Stimulated activated CD4-positive, alpha-beta T cell treated with anti-CD3 and anti-CD28 coated beads, Interleukin-15, amount 100 ng/mL, for 48 hours (primary cell): ENCODE measurements at regions not wholly inside any gene's neighbourhood (a gene's known extent, or its start where the extent isn't known, plus 50 kb on each side); places are given as distances from the start of the nearest gene placed in this dataset.

ENCODE experiments used
- DNase-seq, 2 donors: peaks; one replicate each; pipeline ENCODE4 v3.0.0-alpha.2; 2020; ENCODE audit warnings: low read depth in 2 of 2

DNA sequence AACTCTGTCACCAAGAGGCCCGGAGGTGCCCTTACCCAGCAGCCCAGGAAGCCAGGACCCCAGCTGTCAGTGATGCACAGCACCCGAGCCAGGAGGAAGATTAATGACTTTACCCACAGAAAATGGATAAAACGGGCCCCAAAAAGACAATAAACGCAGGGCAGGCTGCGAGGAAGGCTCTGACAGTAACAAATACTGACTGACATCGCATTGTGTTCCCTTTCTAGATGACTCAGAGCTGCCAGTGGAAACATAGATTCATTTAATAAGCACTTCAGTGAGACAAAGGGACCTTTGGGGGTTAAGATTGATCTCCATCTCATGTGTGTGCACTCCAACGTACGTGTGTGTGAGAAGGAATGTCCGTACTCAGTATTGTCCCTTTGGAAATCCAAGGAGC, 225.3 kb upstream of the PPP2R3A start:
- DNase-seq, result no peak

DNA sequence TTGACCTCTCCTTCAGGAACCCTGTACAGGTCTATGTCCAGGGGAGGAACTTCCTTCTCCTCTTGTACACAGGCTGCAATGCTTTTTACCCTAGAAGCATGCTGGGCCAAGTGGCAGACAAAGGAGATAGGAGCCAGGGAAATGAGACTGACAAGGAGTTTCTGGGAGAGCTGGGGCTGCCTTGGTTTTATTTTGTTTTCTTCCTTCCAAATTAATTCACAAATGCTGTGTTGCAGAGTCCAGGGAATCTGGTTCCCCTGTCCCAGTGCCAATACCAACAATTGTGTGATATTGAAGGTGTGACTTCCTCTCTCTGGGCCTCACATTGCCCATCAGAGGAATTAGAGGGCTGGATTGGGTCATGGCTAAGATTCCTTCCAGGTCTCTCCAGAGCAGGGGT, 224.8 kb upstream of the PPP2R3A start:
- DNase-seq, result no peak

DNA sequence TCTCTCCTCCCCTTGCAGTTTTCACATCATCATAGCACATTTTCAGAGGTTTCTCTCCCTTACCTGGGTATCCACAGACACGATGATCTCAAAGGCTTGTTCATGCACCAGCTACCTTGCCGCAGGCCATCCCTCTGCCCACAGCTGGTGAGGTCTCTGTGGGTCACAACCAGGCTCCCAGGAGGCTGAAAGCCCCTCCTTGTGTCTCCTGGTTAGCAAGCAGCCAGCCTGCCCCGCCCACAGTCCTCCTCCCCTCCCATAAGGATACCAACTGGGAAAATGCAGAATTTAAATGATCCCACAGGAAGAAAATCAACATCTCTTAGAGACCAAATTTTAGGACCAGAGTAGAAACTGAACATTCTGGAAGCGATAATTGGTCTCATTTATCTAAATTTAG, 213.5 kb upstream of the PPP2R3A start:
- no peak for DNase-seq

DNA sequence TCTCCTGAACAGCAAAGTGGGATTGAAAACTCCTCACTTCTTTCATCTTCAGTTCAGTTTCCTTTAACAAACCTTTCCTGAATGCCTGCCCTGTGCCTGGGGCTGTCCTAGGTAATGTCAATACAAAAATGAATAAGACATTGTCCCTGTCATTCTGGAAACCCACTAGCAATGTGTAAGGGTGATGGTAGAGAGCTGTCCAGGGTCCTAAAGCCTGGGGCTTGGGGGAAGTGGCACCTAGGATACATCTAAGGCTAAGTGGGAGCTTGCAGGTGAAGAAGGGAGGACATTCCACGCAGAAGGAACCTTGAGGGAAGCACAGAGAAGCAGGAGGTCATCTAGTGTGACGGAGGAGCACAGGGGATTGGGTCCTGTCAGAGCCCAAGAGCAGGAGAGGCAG, 212.7 kb upstream of the PPP2R3A start:
- no peak for DNase-seq

DNA sequence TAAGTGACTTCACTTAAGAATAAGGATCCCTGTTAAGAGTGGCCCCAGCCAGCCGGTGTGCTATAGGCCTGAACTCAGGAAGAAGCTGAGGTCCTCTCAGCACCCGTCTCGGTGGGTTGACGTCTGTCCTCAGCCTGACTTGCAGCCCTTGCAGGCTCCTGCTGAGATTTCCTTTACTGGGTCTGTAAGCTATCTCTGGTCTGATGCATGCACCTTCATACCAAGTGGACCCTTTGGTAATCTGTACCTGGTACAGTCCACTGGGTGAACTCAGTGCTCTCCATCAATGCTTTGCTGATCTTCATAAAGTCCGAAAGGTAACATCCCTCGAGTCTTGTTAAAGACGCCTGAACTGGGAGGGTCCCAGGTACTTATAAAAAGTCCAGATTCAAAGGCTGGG, 212.0 kb upstream of the PPP2R3A start:
- DNase-seq, result no peak

DNA sequence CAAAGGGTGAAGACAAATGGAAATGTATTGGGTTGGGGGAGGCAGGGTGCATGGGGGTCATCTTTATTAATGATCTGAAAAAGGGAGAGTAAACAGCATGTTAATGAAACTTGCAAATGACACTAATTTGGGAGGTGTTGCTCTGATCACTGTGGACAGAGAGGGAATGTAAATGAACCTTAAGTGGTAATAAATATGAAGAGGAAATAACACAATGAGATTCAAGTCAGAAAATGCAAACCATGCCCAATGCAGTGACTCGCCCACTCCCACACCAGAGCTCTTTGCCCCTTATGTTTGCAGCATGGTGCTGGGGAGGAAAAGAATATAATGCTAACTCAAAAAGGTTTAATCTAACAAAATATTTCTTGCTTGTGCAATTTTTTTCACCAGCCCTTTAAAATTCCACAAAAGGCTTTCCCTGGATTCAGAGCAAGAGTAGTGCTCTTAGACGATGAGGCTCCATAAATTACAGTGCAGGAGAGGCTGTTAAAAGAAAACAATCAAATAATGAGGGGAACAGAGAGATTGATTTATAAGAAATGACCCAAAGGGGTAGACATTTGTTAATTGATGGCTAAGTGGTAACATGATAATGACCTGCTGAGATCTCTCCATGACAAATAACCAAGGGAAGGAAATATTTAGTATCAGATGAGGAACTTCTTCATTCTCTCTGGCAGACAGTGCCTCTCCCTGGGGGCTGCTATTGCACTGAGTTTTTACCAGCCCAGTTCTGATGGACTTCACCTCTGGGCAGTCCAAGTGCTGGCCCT, 210.0 kb upstream of the PPP2R3A start:
- DNase-seq, result no peak

DNA sequence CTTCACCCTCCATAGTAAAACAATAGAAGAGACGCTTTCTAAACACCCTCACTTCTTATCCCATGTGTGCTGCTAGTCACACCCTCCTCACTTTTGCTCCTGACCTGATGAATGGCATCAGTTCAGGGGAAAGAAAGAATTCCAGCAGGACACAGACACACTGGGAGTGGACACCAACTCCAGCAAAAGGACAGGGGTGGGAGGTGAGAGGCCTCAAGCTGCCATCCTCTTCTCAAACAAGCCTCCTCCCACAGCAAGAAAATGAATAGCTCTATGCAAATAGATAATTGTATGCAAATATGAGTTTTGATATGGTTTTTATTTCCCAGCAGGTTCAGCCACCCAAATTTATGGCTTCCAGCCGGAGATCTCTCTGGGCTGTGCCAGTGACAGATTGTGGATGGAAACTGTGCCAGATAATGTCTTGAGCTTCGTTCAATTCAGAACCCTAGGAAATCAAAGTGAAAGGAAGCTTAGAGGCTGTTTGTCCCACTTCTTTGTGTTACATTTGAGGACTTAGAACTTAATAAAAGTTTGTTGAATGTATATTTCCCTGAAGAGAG, 209.3 kb upstream of the PPP2R3A start:
- no peak for DNase-seq

DNA sequence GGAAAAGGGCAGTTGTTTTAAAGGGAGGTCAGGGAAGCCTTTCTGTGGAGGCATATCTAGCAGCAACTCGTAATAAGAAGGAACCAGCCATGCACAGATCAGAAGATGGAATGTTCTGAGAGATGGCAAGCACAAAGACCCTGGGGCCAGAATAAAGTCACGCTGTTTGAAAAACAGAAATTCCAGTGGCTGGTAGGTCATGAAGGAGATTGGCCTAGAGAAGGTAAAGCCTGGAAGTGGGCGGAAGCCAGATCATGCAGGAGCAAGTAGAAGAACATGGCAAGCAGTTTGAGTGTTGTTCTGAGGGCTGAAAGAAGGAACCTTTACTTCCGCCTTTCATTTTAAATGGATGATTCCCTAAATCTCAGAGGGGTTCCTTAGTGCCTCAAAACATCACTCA, 208.1 kb upstream of the PPP2R3A start:
- DNase-seq, result no peak

DNA sequence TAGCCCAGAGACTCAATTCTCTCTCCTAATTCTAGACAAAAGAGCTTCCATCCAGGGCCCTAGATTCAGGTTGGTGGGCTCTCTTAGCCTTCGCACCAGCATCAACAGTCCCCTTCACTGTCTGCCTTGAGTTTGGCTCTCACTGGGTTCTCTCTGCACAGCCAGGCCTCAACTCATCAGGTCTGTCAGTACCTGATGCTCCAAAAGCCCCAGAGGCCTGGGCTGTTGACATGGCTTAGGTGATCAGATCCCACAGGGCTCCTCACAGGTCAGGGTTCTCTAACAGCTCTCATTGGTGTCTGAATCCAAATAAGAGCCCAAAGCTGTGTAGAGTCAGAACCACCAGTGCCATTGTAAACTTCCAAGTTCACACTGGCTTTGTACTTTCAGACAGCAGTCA, 206.6 kb upstream of the PPP2R3A start:
- no peak for DNase-seq

DNA sequence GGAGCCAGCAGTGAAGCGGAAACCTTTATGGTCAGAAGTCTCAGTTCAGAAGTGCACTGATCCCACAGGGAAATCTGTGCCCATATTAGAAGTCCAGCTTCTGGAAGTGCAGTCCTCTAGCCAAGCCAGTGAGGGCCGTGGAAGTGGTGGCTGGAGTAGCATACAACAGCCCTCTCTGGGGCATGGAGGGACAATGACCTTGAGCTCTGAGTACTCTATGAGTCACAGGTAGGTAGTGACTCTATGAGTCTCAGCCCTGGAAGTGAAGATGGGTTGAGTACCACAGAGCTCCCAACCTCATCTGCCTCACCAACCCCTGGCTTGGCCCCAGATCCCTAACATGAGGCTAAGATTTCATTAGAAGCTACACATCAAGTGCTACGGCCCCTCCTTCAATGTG, 205.9 kb upstream of the PPP2R3A start:
- no peak for DNase-seq

DNA sequence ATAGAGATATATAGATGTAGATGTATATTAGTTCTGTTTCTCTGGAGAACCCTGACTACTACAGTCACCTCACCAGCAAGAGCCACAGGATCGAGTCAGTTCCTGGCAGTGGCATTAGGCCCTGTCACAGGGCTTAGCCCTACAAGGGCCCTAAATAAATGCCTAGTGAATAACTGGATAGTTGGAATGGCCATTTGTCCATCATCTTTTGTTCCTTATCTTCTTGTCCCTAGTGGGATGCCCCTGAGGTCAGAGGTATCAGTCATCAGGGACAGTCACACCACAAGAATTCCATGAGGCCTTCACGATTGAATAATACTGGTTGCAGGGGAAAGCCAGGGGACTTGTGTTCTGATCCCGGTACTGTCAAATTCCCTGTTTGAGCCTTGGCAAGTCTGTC, 204.9 kb upstream of the PPP2R3A start:
- DNase-seq, result no peak

DNA sequence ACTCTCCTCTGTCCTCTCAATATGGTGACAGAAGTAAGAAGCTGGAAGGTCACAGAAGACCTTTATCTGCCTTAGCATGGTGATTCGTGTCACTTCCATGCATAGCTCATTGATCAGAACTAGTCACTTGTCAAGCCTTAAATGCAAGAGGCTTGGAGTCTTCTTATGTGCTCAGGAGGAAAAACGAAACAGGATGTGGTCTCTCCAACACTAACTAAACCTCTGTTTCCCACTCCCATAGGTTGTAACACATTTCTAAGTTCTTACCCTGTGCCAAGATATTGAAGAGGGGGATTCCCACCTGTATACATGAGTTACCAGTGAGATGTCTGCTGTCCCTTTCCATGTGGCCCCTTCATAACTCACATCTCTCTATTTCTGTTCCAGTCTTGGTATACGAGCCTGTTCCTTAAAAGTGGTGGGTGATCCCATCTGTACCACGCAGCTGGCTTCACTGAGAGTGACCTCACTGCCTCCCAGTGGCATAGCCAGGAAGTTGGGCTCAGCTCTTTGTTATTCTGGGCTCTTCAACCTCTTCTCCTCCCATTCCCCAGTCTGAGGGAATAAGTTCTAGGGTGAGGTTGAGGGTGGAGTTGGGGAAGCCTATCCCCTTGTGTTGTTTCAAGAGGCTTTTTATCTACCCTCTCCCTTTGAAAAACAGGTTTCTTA, 203.2 kb upstream of the PPP2R3A start:
- DNase-seq, result no peak

DNA sequence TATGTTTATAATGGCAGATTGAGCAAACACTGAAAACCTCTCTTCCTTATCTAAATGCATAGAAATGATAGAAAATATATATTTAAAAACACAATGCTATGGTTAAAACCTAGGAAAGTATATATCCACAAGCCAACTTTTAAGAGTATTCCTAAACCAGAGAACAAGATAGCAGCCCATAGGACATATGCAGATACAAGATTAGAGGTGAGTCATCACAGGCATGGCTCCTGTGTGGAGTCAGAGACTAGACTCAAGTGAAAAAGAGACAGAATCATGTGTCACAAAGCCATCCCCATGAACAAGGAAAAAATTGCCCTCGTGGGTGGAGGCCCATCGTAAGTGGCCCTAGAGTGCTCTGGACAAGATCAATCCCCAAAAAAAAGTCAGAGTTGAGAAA, 199.4 kb upstream of the PPP2R3A start:
- DNase-seq, result no peak

DNA sequence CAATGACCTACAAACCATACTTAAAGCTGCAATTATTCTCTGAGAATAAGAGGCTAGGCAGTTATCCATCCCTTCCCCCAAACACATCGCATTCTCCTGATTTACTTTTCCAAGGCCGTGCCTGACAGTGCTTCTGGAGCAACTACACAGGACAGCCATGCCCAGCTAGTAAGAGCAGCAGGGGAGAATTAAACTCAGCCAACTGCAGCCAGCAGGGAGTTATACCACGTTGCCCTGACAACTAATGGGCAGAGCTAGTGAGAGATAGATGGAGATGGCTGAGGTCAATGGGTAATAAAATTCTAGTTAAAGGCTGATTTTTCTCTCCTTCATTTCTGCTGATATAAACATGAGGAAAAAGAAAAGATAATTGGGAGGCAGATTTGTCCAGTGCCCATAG, 193.8 kb upstream of the PPP2R3A start:
- DNase-seq, result no peak

DNA sequence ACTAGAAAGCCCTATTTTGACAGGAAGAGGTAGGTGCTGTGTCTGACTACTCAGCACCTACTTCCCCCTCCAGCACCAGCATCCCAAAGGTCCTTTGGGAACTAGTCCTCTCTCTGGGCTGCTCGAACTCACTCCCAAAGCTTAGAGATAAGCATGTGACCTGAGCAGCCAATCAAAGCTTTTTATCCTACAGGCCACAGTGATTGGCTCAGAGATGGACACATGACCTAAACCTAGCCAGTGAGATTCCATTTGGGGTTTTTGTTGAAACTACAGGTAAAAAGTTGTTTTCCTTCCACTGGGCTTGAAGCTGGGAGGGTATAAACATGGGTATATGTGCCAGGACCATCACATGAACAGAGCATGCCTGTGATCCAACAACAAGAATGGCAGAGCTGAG, 186.5 kb upstream of the PPP2R3A start:
- DNase-seq, result no peak

DNA sequence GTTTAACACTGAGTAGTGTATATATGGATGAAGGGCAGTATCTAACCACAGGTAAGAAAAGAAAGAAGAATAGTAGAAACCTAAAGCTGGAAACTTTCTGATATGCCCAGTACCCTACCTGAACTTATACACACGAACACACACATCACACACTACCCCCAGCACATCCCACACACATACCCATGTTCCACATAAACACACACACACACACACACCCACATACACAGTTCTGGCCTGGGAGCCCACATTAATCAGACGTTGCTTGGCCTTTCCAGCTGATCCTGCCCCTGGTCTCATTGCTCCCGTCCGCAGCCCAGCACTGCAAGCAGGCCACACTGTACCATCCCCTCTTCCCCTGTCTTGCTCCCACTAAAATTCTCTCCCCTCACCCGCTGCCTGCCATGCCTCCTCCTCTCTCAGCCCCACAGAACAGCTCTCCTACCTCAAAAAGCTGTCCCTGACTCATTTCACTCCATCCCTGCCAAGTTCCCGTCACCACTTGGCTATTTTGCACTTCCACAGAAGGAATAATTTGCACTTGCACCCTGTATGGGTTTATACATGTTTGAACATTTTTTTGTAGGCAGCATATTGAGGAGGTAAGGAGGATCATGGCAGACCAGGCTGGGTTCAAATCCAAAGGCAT, 185.8 kb upstream of the PPP2R3A start:
- DNase-seq, result no peak

DNA sequence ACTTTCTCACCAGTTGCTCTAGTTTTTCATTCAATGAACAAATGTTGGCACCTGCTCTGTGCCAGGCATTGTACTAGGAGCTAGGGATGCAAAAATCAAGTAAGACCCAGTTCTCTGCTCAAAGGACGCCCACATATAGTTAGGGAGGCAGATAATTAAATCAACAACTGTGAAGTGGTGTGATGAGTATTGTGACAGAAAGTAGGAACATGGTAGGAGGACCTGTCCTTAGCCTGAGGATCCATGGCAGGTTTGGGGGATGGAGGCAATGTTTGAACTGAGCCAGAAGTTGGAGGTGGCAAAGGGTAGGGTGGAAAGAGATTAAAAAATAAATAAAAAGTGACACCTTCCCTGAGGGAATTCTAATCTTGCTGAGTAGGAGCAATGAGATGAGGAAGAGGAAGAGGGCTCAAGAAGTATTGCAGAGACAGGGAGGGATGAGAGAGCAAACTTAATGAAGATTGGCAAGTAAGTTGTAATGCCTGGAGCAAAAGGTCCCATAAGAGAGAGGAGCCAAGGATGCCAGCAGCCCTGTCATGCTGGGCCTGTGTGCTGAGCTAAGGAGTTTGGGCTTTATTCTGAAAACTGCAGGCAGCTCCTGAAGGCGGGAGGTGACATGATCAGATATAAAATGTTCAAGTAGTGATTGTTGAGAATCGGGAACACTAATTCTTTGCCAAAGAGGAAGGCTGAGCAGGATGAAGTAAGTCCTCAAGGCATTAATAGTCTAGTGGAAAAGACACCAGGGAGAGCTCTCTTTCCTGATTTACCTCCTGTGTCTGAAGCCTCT, 184.3 kb upstream of the PPP2R3A start:
- no peak for DNase-seq

DNA sequence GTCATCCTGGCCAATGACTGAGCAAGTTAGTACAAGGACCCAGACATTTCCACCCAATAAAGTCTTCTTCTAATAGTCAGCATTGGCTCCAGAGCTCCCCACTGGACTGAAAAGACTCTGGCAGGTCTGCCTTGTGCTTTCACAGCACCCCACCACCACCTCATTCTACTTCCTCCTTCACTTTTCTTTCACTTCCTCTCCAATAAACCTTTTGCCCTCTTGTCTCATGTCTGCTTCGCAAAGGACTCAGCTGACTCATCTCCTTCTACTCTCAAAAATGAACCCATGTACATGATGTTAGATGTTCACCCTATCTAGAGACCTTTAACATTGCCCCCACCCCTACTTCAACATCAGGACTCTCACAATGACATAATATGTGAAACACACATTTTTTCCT, 181.0 kb upstream of the PPP2R3A start:
- no peak for DNase-seq

DNA sequence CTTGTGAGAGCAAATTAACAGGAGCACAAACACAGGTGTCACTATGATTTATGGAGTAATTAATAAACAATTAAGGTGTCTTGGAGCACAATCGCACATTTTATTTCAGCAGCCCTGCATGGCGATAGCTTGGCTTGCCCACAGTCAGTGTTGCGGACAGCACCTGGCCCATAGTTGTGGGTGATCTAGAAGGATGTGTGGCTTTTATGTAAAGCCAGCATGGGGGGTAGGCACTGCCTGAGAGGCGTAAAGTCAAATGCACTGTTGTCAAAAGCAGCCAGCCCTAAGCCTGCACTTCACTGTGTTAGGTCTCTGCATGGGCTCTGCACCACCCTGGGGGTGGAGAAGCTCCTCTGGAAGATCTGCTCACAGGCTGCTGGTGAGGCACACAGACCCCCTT, 177.4 kb upstream of the PPP2R3A start:
- DNase-seq, result no peak

DNA sequence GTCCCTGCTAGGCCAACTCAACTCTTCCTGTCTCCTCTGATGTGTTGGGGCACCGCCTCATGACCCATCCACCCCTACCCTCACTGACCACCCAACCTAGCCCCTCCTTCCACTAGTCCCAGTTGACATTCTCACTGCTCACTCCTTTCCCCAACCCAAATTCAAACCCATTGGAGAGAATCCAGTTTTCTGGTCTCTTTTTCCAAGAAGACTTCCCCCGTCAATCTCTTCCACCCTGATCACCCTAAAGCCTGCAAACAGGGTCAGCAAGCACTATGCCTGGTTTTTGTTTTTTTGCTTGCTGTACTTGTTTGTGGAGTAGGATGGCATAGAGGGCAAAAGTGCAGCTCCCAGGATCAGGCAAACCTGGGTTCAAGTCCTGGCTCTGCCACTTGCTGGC, 176.6 kb upstream of the PPP2R3A start:
- no peak for DNase-seq

DNA sequence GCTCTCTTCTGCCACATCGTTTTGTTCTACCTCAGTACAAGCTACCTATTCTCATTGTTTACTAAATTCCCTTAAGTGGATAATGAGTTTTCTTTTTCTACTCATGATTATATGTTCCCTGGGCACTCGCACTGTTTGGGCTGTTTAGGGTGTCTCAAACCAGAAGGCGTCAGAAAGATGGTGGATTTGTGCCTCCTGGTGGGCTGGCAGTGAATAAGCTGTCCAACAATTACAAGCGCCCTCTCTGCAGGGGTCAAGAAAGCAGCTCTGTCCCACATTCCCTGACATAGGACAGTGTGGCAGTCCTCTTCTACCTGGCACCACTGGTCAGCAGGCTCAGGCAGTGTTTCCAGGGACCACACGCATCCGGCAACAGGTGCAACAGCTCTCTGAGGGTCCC, 173.4 kb upstream of the PPP2R3A start:
- no peak for DNase-seq

DNA sequence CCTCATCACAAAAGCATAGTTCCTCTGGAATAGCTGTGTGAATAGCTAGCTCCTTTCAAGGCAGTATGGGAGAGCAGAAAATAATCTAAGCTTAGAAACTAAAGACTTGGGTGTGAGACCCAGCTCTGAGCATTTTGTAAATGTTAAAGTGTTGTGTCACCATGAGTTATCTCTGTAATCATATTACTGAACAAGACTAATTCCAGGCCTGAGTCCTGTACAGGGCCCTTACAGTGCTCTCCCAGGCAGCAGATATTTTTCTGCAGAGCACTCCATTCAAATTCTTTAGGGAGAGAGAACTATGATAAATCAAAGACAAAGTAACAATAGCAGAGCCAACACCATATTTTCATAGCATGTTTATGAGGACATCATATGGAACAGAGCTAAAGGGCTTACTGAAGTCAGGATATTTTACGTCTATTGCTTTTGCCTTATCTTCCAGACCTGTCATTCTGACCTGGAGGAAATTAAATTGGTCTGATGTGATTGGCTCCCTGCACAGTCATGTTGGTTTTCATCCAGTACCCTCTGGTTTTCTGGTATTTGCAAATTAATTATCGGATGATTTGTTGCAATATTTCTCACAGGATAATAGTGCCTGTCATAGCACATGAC, 172.6 kb upstream of the PPP2R3A start:
- DNase-seq, result no peak
